ENCODE measurements at regions not wholly inside any gene's neighbourhood (a gene's known extent, or its start where the extent isn't known, plus 50 kb on each side); places are given as distances from the start of the nearest gene placed in this dataset.

DNA sequence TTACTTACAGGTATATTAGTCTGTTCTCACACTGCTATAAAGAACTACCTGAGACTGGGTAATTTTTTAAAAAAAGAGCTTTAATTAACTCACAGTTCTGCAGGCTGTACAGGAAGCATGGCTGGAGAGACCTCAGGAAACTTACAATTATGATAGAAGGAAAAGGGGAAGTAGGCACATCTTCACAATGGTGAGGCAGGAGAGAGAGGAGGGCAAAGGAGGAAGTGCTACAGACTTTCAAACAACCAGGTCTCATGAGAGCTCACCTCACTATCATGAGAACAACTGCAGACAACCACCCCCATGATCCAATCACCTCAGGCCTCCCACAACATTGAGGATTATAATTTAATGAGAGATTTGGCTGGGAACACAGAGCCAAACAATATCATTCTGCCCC is 511.7 kb downstream of the SLITRK6 start:
- TF ChIP-seq CTCF (IDR thresholded peaks at IDR 0.05) (no peak), POLR2A (IDR thresholded peaks at IDR 0.05) (no peak)

Measured in tibial nerve (tissue), 3 donors.